Activated T-cell treated with anti-CD3 and anti-CD28 coated beads, Interleukin-2, amount 50 U/mL, for 48 hours (primary cell): ENCODE measurements at regions not wholly inside any gene's neighbourhood (a gene's known extent, or its start where the extent isn't known, plus 50 kb on each side); places are given as distances from the start of the nearest gene placed in this dataset.

Source experiments
- DNase-seq, 2 experiments: peaks; one replicate each; pipeline ENCODE4 v3.0.0-alpha.2; 2020

DNA sequence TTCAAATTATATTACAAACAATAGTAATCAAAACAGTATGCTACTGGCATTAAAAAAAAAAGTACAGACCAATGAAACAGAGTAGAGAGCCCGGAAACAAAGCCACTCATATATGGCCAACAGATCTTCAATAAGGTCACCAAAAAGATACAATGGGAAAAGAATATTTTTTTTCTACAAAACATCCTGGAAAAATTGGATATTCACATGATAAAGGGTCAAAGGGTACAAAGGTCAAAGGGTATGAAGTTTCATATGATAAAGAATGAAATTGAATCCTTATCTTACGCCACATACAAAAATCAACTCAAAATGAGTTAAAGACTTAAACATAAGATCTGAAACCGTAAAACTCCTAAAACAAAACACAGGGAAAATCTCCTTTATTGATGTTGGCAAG is 168.5 kb upstream of the PELI2 start:
- no peak for DNase-seq

DNA sequence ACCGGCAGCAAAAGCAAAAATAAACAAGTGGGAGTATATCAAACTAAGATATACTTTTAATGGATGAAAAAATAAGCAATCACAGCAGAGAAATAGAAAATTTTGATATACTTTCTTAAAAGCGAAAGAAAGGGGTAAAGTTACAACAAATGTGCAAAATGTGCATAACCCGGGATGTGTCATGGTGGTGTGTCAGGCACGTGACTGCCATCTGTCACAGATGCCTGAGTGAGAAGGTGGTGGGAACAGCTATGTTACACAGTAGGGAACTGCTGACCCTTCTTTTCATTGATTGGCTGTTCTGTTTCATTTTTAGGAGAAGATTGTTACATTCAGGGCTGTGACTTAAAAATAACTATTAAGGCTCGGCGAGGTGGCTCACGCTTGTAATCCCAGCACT is 168.1 kb upstream of the PELI2 start:
- no peak for DNase-seq

DNA sequence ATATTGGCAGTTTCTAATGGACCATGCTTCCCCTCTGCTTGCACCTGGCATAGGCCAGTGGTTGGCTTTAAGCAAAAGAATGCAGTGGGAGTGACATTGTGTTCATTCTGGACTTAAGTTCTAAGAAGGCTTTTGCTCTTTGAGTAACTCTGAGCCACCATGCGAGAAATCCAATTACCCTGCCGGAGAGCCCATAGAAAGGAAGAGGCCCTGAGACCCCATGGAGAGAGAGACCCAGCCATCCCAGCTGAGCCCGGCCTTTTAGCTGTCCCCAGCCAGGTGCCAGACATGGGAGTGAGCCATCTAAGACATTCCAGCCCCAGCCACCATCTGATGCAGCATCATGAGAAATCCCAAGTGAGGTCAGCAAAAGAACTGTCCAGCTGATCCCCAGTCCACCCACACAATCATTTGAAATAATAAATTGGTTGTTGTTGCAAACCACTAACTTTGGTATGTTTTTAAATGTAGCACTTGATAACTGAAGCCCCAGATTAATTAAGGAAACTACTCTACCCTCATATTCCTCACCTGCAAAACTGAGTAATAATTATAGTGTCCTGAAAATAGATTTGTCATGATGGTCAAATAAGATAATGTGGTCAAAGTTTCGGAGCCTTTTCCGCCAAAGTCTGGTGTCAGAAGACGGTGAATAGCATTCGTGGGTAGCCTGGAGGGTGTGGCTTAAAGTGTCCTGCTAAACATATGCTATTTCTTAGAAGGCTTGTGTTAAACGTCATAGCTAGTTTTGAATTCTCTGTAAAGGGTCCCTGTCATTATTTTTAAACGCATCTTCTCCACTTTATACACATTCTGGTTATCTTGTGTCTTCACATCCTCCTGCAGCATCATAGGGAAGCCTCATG is 166.6 kb upstream of the PELI2 start:
- DNase-seq = no peak

DNA sequence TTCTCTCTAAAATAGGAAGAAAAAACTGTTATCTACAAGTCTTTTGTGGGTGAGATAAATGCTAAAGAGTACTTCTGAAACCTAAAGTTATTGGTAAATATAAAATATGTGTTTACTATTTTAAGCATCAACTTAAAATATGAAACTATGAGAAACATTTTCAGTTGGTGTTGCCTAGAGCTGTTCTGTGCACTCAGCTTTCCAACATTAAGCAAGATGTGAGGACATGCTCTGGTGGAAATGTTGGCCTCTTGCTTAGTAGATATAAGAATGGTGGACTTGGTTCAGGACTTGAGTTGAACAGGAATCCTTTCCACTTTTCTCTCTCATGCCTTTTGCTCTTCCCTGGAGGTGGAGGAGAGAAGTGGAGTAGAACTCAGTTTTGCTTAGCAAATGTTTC is 164.1 kb upstream of the PELI2 start:
- no peak for DNase-seq

DNA sequence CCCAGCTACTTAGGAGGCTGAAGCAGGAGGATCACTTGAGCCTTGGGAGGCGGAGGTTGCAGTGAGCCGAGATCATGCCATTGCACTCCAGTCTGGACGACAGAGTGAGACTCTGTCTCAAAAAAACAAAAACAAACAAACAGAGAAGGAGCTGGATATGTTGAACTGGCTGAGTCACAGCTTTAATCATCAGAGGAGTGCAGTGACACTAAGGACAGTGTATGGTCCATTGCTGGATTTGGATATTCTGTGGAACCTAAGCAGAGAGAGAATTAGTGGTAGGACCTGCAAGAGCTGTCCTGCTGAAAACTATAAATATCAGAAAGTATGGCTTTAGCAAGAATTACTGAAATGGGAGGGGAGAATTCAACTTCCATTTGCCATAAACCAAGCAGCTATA is 163.0 kb upstream of the PELI2 start:
- no peak for DNase-seq

DNA sequence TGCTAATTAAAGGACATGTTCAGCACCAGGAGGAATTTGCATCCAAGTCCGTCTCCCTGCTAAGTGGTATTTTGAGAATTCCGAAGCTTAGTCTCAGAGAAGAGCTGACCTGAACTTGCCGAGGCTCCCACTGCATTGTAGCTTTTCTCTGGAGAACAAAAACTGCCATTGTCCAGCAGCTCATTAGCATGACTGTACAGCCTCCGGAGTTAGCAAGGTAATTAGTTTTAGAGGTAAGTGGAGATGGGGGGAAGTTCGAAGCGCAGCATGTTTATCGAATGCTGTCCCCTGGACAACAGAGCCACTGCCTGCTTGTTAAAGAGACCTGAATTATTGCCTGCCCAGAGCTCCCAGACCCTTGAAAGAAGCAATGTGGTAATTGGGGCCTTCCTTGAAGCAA is 160.3 kb upstream of the PELI2 start:
- no peak for DNase-seq

DNA sequence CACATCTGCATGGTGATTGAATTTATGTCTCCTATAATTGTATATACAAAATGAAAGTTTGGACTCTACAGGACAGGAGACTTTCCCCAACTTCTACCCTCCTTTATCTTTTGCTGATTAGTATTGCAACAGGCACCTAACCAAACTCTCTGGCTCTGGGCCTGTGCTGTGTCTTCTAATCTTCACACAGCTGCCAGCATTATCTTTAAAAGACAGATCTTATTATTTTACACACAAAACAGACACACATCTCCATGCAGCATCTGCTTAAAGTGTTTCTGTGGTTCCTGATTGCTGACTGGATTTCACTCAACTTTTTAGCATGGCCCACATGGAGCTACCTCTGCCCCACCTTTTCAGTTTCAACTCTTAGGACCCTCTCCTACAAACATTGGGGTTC is 154.9 kb upstream of the PELI2 start:
- DNase-seq = no peak

DNA sequence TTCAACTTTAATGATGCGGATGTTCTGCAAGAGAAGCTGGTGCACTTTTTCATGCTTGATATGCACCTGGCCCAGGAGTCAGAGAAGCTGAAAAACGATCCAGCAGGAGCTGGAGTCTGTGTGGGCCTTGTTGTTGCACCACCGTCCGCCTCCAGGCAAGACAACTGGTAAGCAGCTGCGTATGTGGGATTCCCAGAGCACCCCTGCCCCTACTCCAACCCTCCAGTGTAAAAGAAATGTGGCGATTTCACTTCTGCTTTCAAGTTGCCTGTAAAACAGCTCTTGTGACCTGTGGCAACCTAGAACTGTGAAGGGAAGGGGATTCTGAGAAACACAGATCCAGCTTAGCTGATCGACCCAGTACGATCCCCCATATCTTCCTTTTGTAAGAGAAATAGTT is 154.1 kb upstream of the PELI2 start:
- no peak for DNase-seq

DNA sequence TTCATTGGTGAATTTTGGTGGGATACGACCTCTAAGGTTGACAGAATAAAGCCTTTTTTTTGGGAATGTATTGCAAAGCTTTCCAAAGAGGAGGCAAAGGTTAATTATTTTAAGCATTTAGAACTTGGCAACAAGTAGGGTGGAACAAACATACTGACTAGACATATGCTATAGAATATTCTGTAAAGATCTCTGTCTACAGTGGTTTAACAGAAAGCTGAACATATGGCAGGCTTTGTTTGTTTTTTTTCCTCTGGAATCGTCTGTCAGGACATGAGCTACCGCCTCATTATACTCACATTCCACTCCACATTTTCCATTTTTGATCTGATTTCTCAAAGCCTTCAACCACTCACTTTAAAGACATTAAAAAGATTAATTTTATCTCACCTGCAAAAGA is 153.4 kb upstream of the PELI2 start:
- no peak for DNase-seq

DNA sequence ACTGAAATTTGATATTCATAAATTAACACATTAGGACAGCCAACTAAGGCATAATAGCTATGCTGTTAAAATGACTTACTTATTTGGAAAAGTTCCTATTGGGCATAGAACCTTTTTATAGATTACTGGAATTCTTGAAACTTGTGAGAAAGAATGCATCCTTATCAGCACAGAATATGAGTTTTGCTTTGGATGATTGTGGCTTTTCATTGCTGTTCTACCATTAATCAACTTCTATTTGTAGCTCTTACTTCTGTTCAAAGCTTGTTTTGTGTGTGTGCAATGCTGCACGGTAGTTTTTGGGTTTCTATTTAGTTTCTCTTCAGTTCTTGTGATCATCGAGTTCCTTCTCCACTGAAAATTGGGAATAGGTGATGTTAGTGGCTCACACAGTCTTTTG is 152.4 kb upstream of the PELI2 start:
- DNase-seq = no peak

DNA sequence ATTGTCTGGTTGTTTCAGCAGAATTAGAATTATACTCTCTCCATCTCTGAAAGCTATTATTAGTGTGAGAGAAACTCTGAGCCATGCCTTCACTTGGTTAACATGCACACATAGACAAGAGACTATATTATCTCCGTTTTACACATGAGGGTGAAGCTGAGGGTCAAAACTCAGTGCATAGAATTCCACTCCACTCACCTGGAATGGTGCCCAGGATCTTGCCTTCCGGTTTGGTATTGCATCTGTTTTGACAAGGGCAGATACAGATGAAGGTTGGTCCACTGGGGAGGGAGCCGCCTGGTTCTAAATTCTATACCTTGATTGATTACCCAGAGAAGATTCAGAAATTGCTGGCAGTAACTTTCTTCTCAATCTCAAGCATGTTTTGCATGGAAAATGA is 149.5 kb upstream of the PELI2 start:
- DNase-seq = no peak

DNA sequence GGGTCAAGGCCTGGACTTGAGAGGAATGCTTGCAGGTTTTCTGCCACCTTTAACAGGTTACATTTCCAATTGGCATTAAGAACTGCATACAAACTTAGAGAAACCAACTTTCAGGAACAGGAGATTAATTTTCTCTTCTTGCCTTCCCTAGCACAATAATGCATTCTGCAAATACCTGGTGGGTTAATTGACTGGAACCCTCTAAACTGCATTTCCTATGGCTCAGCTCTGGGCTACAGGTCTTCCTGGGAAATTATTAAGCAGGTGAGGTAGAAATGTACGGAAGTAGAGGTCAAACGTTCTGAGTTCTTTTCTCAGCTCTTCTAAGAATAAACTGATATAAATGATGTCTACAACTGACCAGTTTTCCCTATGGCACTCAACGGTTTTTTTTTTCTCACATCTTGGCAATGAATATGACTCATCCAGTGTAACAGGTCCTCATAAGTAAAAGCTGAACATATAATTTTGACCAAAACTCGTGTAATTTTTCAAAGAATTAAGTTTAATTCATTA is 144.9 kb upstream of the PELI2 start:
- DNase-seq = no peak

DNA sequence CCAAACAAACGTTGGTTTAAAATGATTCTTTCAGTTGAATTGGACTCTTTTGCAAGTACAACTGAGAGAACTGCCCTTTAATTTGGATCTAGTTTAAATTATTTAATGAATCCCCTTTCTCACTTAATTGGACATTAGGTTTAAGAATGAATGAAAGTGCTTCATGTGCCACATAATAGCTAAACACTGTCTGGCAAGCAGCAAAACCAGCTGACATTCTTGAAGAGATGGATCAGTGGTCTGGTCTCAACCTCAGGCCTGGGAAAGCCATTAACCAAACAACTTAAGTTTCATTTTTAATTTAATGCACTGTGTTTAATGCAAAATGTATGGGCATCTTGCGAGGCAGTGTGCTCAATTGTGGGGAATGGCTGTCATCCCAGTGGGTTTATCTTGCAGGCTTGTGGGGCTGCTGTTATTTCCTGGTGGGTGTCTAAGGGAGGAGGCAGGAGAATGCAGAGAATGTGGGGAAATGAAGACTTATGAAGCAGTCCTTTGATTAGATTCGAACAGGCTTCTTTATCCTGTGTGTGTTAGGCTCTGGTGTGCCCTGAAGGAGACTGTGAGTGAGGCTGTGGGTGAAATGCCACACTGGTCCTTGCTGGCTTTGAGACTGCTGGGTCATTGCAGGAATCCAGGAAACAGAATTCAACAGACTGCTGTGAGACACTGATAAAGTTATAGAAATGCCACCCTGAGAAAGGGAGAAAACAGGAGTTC is 144.1 kb upstream of the PELI2 start:
- no peak for DNase-seq

DNA sequence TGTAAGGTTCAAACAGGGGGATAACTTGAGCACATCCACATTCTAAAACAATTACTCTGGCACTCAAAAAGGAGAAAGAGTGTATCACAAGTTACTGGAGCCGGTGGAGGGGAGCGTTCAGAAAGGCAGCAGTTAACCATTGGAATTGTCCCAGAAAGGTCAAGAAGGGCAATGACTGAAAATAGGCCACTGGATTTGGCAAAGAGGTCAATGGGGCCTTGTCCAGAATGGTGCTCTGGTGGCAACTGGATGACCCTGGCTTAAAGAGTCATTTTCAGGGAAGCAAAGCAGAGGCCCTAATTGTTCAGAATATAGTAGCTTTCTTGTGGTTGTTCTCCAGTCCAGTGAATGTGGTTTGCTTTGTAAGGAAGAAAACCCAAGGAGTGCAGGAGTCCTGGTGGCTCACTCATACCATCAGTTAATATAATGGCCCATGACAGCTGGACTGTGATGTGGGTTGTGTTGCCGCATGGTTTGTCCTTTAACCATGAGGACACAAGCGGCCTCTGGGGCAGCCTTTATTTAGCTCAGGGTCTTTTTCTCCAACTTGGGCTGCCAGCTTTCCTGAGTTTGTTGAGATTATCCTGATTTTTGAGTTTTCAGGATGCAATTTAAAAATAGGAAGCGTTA is 142.8 kb upstream of the PELI2 start:
- no peak for DNase-seq

DNA sequence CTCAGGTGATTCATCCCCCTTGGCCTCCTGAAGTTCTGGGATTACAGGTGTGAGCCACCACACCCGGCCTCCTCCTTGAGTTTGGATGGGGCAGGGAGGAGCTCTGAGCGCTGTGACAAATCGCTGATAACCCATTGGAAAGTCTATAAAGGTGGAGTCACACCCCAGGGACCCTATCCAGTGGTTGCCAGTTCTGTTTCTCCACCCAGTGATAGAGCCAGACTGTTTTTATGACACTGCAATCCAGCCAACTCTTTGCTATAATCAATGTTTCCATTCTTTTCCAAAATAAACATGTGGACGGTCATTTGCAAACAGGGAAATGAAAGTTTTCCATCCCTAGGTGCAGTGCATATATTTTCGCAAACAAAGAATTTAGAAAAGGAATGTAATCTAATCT is 142.0 kb upstream of the PELI2 start:
- DNase-seq = no peak

DNA sequence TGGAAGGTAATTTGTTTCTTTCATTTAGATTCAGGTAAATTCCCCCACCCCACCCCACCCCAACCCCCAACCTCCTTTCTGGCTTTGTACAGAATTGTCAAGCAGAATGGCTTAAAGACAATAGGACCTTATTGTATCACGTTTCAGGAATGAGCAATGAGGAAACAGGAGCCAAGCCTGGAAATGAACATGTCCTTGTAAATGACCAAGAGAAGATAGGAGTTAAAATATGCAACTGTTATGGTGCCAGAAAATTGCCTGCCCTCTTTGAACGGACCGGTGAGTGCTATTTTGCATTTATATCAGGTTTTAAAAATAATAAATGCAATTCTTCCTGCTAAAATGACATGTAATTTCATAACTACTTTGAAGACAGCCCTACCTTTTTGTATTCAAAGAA is 141.6 kb upstream of the PELI2 start:
- DNase-seq = no peak

DNA sequence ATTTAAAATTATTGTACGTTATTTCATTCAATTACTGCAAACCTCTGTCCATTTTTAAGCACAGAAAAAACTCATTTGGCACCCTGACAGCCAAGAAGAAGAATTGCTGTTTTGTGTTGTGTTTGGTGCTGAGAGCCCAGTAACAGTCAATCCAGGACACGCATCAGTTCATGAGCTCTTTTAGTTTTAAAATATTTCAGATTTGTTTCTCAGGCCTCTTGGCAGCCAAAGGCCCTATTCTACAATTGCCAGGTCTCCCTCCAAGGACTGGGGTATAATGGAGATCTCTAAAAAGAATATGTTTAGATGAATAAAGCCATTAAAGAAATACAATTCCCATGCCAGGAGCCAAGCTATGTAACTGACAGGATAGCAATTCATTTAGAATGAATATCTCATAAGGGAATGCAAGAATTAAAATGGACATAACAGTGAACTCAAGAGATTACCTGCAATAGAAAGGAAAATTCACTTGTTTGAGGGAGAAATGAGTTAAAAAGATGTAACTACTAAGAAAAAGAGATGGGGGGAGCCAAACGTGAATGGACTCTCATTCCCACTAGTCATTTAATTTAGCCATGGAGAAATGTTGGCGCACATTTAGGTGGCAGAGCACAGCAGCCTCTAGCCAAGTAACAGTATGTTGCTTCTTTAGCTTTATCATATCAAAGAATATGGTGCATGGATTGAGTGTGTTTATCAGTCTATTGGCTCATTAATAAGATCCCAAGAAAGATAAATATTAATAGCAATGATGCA is 140.6 kb upstream of the PELI2 start:
- no peak for DNase-seq

DNA sequence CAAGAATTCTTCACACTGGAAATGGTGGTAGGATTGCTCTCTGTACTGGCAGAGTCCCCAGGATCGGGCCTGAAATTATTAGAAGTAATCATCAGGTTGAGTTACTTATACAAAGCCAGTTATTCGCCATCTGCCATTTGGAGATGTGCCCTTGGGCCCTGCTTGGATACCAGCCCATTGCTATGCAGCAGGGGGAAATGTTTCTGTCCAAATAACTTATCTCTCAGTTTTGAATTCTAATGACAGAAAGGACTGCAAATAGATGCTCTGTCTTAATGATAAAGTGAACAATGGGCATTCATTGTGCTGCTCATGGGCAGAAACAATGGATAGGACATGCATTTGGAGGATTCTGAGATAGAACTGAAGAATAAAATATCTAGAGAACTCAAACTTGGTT is 139.1 kb upstream of the PELI2 start:
- no peak for DNase-seq

DNA sequence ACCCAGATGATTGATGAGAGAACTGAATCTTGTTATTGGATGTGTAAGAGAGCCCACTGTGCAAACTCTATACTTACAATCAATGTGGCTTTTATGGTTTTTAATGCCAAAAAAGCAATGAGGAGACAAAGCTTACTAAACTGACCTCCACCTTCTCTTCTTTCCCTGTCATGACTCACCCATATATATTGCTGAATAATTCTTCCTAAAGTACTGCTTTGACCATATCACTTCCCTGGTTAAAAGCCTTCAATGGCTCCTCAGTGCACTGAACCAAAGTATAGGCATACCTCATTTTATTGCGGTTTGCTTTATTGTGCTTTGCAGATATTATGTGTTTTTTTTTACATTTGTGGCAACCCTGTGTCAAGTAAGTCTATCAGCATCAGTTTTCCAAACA is 138.4 kb upstream of the PELI2 start:
- no peak for DNase-seq

DNA sequence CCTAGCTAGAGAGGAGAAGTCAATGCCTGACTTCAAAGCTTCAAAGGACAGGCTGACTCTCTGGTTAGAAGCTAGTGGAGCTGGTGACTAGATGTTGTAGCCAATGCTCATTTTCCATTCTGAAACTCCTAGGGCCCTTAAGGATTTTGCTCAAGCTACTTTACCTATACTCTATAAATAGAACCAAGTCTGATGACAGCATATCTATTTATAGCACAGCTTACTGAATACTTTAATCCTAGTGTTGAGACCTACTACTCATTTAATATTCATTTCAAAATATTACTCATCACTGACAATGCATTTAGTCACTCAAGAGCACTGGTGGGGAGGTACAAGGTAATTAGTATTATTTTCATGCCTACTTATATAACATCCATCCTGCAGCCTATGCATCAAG is 137.2 kb upstream of the PELI2 start:
- no peak for DNase-seq

DNA sequence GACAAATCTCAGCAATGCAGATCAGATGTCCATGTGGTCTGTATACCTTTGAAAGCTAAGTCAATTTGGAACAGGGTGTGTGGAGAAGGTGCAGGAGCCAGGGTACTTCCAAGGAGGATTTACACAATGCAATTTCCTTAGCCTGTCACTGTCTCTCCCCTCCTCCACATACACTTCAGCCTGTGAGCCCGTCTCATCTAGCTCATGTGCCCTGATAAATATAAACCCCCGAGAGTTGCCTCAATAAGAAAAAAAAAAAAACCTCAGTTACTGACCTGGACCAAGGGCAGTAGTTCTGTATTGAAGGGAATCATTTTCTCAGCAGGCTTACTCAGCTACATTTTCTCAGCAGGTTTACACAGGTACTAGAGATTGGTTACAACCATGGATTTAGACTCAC is 132.1 kb upstream of the PELI2 start:
- no peak for DNase-seq

DNA sequence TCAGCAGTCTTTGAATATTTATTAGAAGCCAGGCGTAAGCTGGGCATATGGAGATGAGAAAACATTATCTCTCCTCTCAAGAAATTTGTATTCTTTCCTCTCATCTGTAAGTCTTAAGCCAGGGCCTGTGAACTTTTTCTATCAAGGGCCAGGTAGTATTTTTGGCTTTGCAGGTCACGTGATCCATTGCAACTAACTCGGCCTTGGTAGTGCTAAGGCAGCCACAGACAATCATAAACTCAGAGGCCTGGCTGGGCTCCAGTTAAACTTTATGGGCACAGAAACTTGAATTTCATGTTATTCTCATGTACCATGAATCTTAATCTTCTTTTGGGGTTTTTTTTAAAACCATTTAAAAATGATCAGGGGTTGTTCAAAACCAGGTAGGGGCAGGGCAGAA is 117.4 kb upstream of the PELI2 start:
- no peak for DNase-seq

DNA sequence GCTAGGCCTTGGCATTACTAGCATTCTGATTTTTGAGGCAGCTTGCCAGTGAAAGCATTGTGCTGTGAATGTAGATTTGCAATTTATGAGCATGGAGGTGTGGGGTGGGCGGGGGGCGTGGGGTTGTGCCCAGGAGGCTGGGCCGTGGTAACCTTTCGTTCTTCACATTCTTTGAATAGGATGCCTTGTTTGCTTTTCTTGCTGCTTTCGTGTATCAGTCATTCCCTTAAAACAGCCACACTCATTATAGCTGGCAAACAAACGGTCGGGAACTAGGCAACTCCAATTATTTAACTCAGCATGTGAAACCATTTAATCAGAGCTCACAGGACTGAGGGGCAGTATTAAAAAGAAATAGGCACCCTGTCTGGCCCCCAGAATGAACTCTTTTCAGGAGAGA is 115.9 kb upstream of the PELI2 start:
- no peak for DNase-seq
